Mesendoderm (in vitro differentiated cells): ENCODE measurements at regions not wholly inside any gene's neighbourhood (a gene's known extent, or its start where the extent isn't known, plus 50 kb on each side); places are given as distances from the start of the nearest gene placed in this dataset.
"Not testable (repeated sequence)": the region's sequence is repeated elsewhere in the genome, so short reads cannot be mapped to it uniquely, and the experiment has no call there.

Experiments
- DNase-seq: peaks from one replicate; pipeline ENCODE4 v3.0.0; 2013
- H2AK5ac ChIP-seq: 2 replicates; pipeline ENCODE4 v1.6.1; 2013; ENCODE audit warnings: low read length, inconsistent platforms
- H2BK120ac ChIP-seq: 2 replicates; pipeline ENCODE4 v1.6.1; 2013; ENCODE audit warnings: low read depth, mild to moderate bottlenecking, low read length, moderate library complexity, mixed read lengths
- H2BK15ac ChIP-seq: replicated peaks from 2 replicates; pipeline ENCODE4 v1.6.1; 2013; ENCODE audit warnings: low read depth, mild to moderate bottlenecking, moderate library complexity
- H2BK5ac ChIP-seq: 2 replicates; pipeline ENCODE4 v1.6.1; 2013; ENCODE audit warnings: low read length, inconsistent platforms
- H3K18ac ChIP-seq: 2 replicates; pipeline ENCODE4 v1.6.1; 2013; ENCODE audit warnings: mild to moderate bottlenecking, low read length, mixed read lengths
- H3K23ac ChIP-seq: one replicate; pipeline ENCODE4 v1.6.1; 2013; ENCODE audit warnings: low read length
- H3K27ac ChIP-seq: 2 replicates; pipeline ENCODE4 v1.5.1; 2013; ENCODE audit warnings: low read depth, mild to moderate bottlenecking, inconsistent platforms, low read length, moderate library complexity
- H3K27me3 ChIP-seq: 2 replicates; pipeline ENCODE4 v1.6.1; 2013; ENCODE audit warnings: low read length, control low read depth, mild to moderate bottlenecking, inconsistent platforms; ENCODE audit not compliant: insufficient read depth, poor library complexity
- H3K36me3 ChIP-seq: 2 replicates; pipeline ENCODE4 v1.6.1; 2013; ENCODE audit warnings: low read length, inconsistent platforms; ENCODE audit not compliant: control insufficient read depth, insufficient read depth
- H3K4ac ChIP-seq: one replicate; pipeline ENCODE4 v1.6.1; 2013; ENCODE audit warnings: low read depth, mild to moderate bottlenecking, low read length, moderate library complexity
- H3K4me1 ChIP-seq: 2 replicates; pipeline ENCODE4 v1.6.1; 2013; ENCODE audit warnings: low read depth, low read length, inconsistent platforms; ENCODE audit not compliant: control insufficient read depth
- H3K4me2 ChIP-seq: 2 replicates; pipeline ENCODE4 v1.6.1; 2013; ENCODE audit warnings: low read length
- H3K4me3 ChIP-seq: 2 replicates; pipeline ENCODE4 v1.5.1; 2013; ENCODE audit warnings: mild to moderate bottlenecking, low read length
- H3K56ac ChIP-seq: one replicate; pipeline ENCODE4 v1.6.1; 2013; ENCODE audit warnings: low read length
- H3K79me1 ChIP-seq: 2 replicates; pipeline ENCODE4 v1.6.1; 2013; ENCODE audit warnings: low read length, inconsistent platforms
- H3K79me2 ChIP-seq: 2 replicates; pipeline ENCODE4 v1.6.1; 2013; ENCODE audit warnings: mild to moderate bottlenecking, low read length; ENCODE audit not compliant: control insufficient read depth, insufficient read depth
- H3K9ac ChIP-seq: 2 replicates; pipeline ENCODE4 v1.6.1; 2013; ENCODE audit warnings: low read length, inconsistent platforms
- H4K5ac ChIP-seq: one replicate; pipeline ENCODE4 v1.6.1; 2013; ENCODE audit warnings: low read length
- H4K8ac ChIP-seq: one replicate; pipeline ENCODE4 v1.6.1; 2013; ENCODE audit warnings: low read depth, mild to moderate bottlenecking, control low read depth, low read length, moderate library complexity
- WGBS: extraction: QIAGEN DNeasy Blood & Tissue Kit; methylation state at CpG from one replicate; pipeline ENCODE4 v1.1.7; 2013; ENCODE audit warnings: low lambda C conversion rate, missing lambda C conversion rate; ENCODE audit not compliant: insufficient coverage; ENCODE audit errors: extremely low coverage; 5-methylcytosine and 5-hydroxymethylcytosine counted together

GRCh38 chr9:74100042-74100441 is 397.1 kb upstream of the RORB start:
- H3K4ac ChIP-seq: no peak overlapping the region
- no peak overlapping the region for H3K27ac ChIP-seq
- WGBS: no CpG with 5 or more reads among the region's 1 CpG
- H3K4me1 ChIP-seq: no peaks in the 10 kb centered on the region
- H2BK15ac ChIP-seq: no peak overlapping the region
- H2BK5ac ChIP-seq: no peak overlapping the region
- H4K5ac ChIP-seq: no peak overlapping the region
- H3K36me3 ChIP-seq: no peaks in the 10 kb centered on the region
- H2AK5ac ChIP-seq: no peak overlapping the region
- H3K4me3 ChIP-seq: no peak overlapping the region
- no peak overlapping the region for H2BK120ac ChIP-seq
- H3K4me2 ChIP-seq: no peak overlapping the region
- no peak overlapping the region for H3K18ac ChIP-seq
- H3K23ac ChIP-seq: no peak overlapping the region
- no peak overlapping the region for H4K8ac ChIP-seq
- DNase-seq: no peak
- no peaks in the 10 kb centered on the region for H3K79me2 ChIP-seq
- H3K27me3 ChIP-seq: no peaks in the 10 kb centered on the region
- no peak overlapping the region for H3K9ac ChIP-seq
- H3K79me1 ChIP-seq: no peaks in the 10 kb centered on the region
- no peak overlapping the region for H3K56ac ChIP-seq

DNA sequence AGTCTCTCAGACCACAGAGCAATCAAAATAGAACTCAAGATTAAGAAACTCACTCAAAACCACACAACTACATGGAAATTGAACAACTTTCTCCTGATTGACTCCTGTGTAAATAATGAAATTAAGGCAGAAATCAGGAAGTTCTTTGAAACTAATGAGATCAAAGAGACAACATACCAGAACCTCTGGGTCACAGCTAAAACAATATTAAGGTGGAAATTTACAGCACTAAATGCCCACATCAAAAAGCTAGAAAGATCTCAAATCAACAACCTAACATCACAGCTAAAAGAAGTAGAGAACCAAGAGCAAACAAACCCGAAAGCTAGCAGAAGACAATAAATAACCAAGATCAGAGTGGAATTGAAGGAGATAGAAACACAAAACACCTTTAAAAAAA is 395.0 kb upstream of the RORB start:
- not testable (repeated sequence) for H4K8ac ChIP-seq, H3K36me3 ChIP-seq, H3K4me1 ChIP-seq, H3K27me3 ChIP-seq, H3K4me3 ChIP-seq, DNase-seq, H3K79me1 ChIP-seq, H3K9ac ChIP-seq, H4K5ac ChIP-seq, H3K4ac ChIP-seq, H2BK5ac ChIP-seq, H2AK5ac ChIP-seq, H3K23ac ChIP-seq, H3K79me2 ChIP-seq, H2BK15ac ChIP-seq, H3K56ac ChIP-seq, H2BK120ac ChIP-seq, H3K4me2 ChIP-seq, H3K18ac ChIP-seq, H3K27ac ChIP-seq
- WGBS: no CpG with 5 or more reads among the region's 1 CpG

DNA sequence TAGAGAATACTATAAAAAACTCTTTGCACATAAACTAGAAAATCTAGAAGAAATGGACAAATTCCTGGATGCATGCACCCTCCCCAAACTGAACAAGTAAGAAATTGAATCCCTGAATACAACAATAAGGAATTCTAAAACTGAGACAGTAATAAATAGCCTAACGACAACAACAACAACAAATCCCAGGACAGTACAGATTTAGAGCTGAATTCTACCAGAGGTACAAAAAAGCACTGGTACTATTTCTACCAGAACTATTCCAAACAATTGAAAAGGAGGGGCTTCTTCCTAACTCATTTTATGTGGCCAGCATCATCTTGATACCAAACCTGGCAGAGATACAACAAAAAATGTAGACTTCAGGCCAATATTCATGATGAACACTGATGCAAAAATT is 394.4 kb upstream of the RORB start:
- Histone ChIP-seq H2BK15ac (no peak overlapping the region), H3K4me2 (no peak overlapping the region), H3K4ac (no peak overlapping the region), H2AK5ac (no peak overlapping the region), H3K18ac (no peak overlapping the region), H3K79me1 (no peaks in the 10 kb centered on the region), H3K79me2 (no peaks in the 10 kb centered on the region), H4K5ac (no peak overlapping the region), H4K8ac (no peak overlapping the region), H3K56ac (no peak overlapping the region), H3K36me3 (no peaks in the 10 kb centered on the region), H3K4me3 (no peak overlapping the region), H3K4me1 (no peaks in the 10 kb centered on the region), H3K23ac (no peak overlapping the region), H3K27ac (no peak overlapping the region), H3K27me3 (no peaks in the 10 kb centered on the region), H2BK120ac (no peak overlapping the region), H3K9ac (no peak overlapping the region), H2BK5ac (no peak overlapping the region)
- no CpG with 5 or more reads among the region's 1 CpG for WGBS
- no peak for DNase-seq

- H3K4ac ChIP-seq: no peak overlapping the region
- no peak overlapping the region for H3K27ac ChIP-seq
- H2BK120ac ChIP-seq: no peak overlapping the region
- no peaks in the 10 kb centered on the region for H3K36me3 ChIP-seq
- no peak overlapping the region for H3K23ac ChIP-seq
- H3K4me1 ChIP-seq: no peaks in the 10 kb centered on the region
- H2BK15ac ChIP-seq: no peak overlapping the region
- no peaks in the 10 kb centered on the region for H3K79me1 ChIP-seq
- H3K4me3 ChIP-seq: no peak overlapping the region
- no peaks in the 10 kb centered on the region for H3K79me2 ChIP-seq
- no peak overlapping the region for H3K18ac ChIP-seq
- no peak overlapping the region for H3K9ac ChIP-seq
- no peak overlapping the region for H4K5ac ChIP-seq
- no peak overlapping the region for H3K56ac ChIP-seq
- H3K27me3 ChIP-seq: no peaks in the 10 kb centered on the region
- no peak overlapping the region for H4K8ac ChIP-seq
- DNase-seq: no peak
- H2BK5ac ChIP-seq: no peak overlapping the region
- no peak overlapping the region for H2AK5ac ChIP-seq
- no CpG with 5 or more reads among the region's 1 CpG for WGBS
- H3K4me2 ChIP-seq: no peak overlapping the region
Observed at GRCh38 chr9:74107692-74108091, 389.4 kb upstream of the RORB start.

GRCh38 chr9:74115976-74116375 is 381.2 kb upstream of the RORB start:
- Histone ChIP-seq H3K9ac (no peak overlapping the region), H3K27me3 (no peaks in the 10 kb centered on the region), H2AK5ac (no peak overlapping the region), H2BK15ac (no peak overlapping the region), H3K4me2 (no peak overlapping the region), H3K4ac (no peak overlapping the region), H2BK120ac (no peak overlapping the region), H3K36me3 (no peaks in the 10 kb centered on the region), H3K4me1 (no peaks in the 10 kb centered on the region), H3K18ac (no peak overlapping the region), H4K8ac (no peak overlapping the region), H3K4me3 (no peak overlapping the region), H4K5ac (no peak overlapping the region), H3K27ac (no peak overlapping the region), H2BK5ac (no peak overlapping the region), H3K79me1 (no peaks in the 10 kb centered on the region), H3K79me2 (no peaks in the 10 kb centered on the region), H3K23ac (no peak overlapping the region), H3K56ac (no peak overlapping the region)
- no peak for DNase-seq
- whole genome bisulfite sequencing: no CpG with 5 or more reads among the region's 6 CpGs

DNA sequence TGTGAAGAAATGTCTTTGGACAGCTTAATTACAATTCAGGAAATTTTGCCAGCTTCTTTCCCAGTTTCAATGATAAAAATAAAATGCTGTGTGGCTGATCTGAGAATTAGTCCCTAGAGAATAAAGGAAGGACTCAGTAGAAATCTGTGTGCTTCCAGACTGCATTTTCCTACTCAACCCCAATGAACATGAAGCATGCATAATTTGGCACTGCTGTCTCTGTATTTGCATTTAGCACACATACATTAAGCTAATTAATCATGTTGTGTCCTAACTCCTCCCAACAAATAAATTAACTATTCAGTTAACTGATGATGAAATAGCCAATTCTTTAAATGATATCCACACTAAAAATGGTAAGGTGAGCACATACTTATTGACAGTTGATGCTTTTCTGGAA is 380.0 kb upstream of the RORB start:
- H3K79me1 ChIP-seq: no peaks in the 10 kb centered on the region
- H4K5ac ChIP-seq: no peak overlapping the region
- no peak overlapping the region for H2BK5ac ChIP-seq
- H3K4ac ChIP-seq: no peak overlapping the region
- H2BK15ac ChIP-seq: no peak overlapping the region
- no peak overlapping the region for H3K56ac ChIP-seq
- H3K36me3 ChIP-seq: no peaks in the 10 kb centered on the region
- H3K27ac ChIP-seq: no peak overlapping the region
- H3K4me1 ChIP-seq: no peaks in the 10 kb centered on the region
- DNase-seq: no peak
- no peak overlapping the region for H2BK120ac ChIP-seq
- H3K9ac ChIP-seq: no peak overlapping the region
- H3K4me3 ChIP-seq: no peak overlapping the region
- no peak overlapping the region for H2AK5ac ChIP-seq
- no peak overlapping the region for H3K23ac ChIP-seq
- no peak overlapping the region for H3K4me2 ChIP-seq
- no peaks in the 10 kb centered on the region for H3K27me3 ChIP-seq
- H4K8ac ChIP-seq: no peak overlapping the region
- H3K18ac ChIP-seq: no peak overlapping the region
- no peaks in the 10 kb centered on the region for H3K79me2 ChIP-seq
